ENCODE measurements at regions not wholly inside any gene's neighbourhood (a gene's known extent, or its start where the extent isn't known, plus 50 kb on each side); places are given as distances from the start of the nearest gene placed in this dataset.
"Not testable (repeated sequence)": the region's sequence is repeated elsewhere in the genome, so short reads cannot be mapped to it uniquely, and the experiment has no call there.

DNA sequence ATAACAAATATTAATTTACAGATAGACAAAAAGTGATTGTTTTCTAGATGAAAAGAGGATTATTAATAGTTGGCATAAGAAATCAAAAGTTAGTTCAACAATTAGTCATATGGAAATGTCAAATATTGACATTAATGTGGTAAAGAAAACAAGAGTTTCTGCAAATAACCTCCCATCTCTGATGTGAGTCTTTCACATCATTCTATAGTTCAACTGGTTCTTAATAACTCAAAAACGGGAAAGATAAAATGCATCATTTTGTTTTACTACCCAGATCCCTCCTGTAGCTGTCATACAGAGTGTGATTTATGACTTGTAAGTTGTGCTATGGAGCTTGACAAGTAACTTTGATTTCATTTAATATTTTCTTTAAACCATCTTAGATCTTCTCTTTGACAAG, 594.8 kb downstream of the ZWINT start:
- H3K4me1 Mint-ChIP-seq: no peaks in the 10 kb centered on the region
- DNase-seq (no peak), ATAC-seq (no peak)
- POLR2A ChIA-PET: no interaction called here
- no peaks in the 10 kb centered on the region for H3K36me3 Mint-ChIP-seq
- no peak overlapping the region for H3K4me3 Mint-ChIP-seq
- no peaks in the 10 kb centered on the region for H3K27me3 Mint-ChIP-seq
- peaks cover 0 to 18% (median 0%) of the 10 kb centered on the region in 9 donors for H3K9me3 Mint-ChIP-seq
- H3K27ac Mint-ChIP-seq: no peak overlapping the region

GRCh38 chr10:55750458-55750857, 610.6 kb downstream of the ZWINT start:
- H3K4me3 Mint-ChIP-seq: no peak overlapping the region

GRCh38 chr10:55747244-55747643, 613.8 kb downstream of the ZWINT start:
- Mint-ChIP-seq H3K36me3 (no peaks in the 10 kb centered on the region), H3K4me3 (no peak overlapping the region), H3K27ac (no peak overlapping the region), H3K27me3 (no peaks in the 10 kb centered on the region), H3K4me1 (no peaks in the 10 kb centered on the region), H3K9me3 (peaks cover 0 to 15% (median 4%) of the 10 kb centered on the region in 9 donors)
- POLR2A ChIA-PET: no interaction called here
- DNase-seq (no peak), ATAC-seq (no peak)

More at GRCh38 chr10:55750458-55750857, 610.6 kb downstream of the ZWINT start:
- Mint-ChIP-seq H3K27me3 (no peaks in the 10 kb centered on the region), H3K36me3 (no peaks in the 10 kb centered on the region), H3K27ac (no peak overlapping the region), H3K9me3 (peaks cover 0 to 24% (median 4%) of the 10 kb centered on the region in 9 donors), H3K4me1 (no peaks in the 10 kb centered on the region)
- POLR2A ChIA-PET: no interaction called here
- no peak for DNase-seq
- no peak for ATAC-seq

- H3K9me3 Mint-ChIP-seq: peaks cover 0 to 19% (median 4%) of the 10 kb centered on the region in 9 donors
- no peak overlapping the region for H3K27ac Mint-ChIP-seq
- DNase-seq: no peak
- H3K4me1 Mint-ChIP-seq: no peaks in the 10 kb centered on the region
- H3K27me3 Mint-ChIP-seq: no peaks in the 10 kb centered on the region
- no peak for ATAC-seq
- POLR2A ChIA-PET: no interaction called here
- no peaks in the 10 kb centered on the region for H3K36me3 Mint-ChIP-seq
- H3K4me3 Mint-ChIP-seq: no peak overlapping the region
Observed at GRCh38 chr10:55746002-55746401, 615.1 kb downstream of the ZWINT start.

GRCh38 chr10:55742487-55742886, 618.6 kb downstream of the ZWINT start:
- POLR2A ChIA-PET: no interaction called here
- Mint-ChIP-seq H3K4me1 (no peaks in the 10 kb centered on the region), H3K9me3 (peaks cover 0 to 24% (median 5%) of the 10 kb centered on the region in 9 donors), H3K4me3 (no peak overlapping the region), H3K27ac (no peak overlapping the region), H3K36me3 (no peaks in the 10 kb centered on the region), H3K27me3 (no peaks in the 10 kb centered on the region)
- DNase-seq: no peak
- no peak for ATAC-seq

DNA sequence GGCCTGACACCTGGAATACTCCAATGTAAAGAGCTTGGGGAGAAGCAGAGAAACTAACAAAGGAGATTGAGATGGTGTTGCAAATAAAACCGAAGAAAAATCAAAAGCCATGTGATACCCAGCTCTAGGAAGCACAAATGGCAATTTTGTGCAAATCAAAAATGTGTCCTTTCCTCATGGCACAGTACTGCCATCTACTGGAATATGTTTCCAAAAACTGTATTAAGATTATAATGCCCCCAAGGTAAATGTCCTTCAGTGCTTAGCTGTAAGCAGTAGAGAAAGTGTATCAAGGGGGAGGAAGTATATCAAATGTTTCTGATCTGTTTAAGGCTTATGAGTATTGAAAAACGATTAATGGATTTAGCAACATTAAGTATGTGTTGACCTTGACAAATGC, 620.3 kb downstream of the ZWINT start:
- peaks cover 0 to 24% (median 5%) of the 10 kb centered on the region in 9 donors for H3K9me3 Mint-ChIP-seq
- H3K27me3 Mint-ChIP-seq, H3K4me3 Mint-ChIP-seq, H3K4me1 Mint-ChIP-seq, POLR2A ChIA-PET, H3K36me3 Mint-ChIP-seq, H3K27ac Mint-ChIP-seq, DNase-seq, ATAC-seq: not testable (repeated sequence)

GRCh38 chr10:55740110-55740509, 620.9 kb downstream of the ZWINT start:
- Mint-ChIP-seq H3K9me3 (peaks cover 0 to 24% (median 5%) of the 10 kb centered on the region in 9 donors), H3K4me3 (no peak overlapping the region), H3K4me1 (no peaks in the 10 kb centered on the region), H3K36me3 (no peaks in the 10 kb centered on the region), H3K27ac (no peak overlapping the region), H3K27me3 (no peaks in the 10 kb centered on the region)
- no peak for DNase-seq
- no peak for ATAC-seq
- POLR2A ChIA-PET: no interaction called here

GRCh38 chr10:55734112-55734511, 626.9 kb downstream of the ZWINT start:
- peaks cover 0 to 7% (median 2%) of the 10 kb centered on the region in 9 donors for H3K9me3 Mint-ChIP-seq
- DNase-seq (no peak), ATAC-seq (no peak)
- H3K4me1 Mint-ChIP-seq: no peaks in the 10 kb centered on the region
- H3K36me3 Mint-ChIP-seq: no peaks in the 10 kb centered on the region
- H3K27me3 Mint-ChIP-seq: no peaks in the 10 kb centered on the region
- no peak overlapping the region for H3K4me3 Mint-ChIP-seq
- no peak overlapping the region for H3K27ac Mint-ChIP-seq
- POLR2A ChIA-PET: no interaction called here

GRCh38 chr10:55704950-55705349, 656.1 kb downstream of the ZWINT start:
- POLR2A ChIA-PET: no interaction called here

GRCh38 chr10:55668326-55668922, 692.6 kb downstream of the ZWINT start:
- no peak for ATAC-seq
- Mint-ChIP-seq H3K36me3 (no peaks in the 10 kb centered on the region), H3K27ac (no peak overlapping the region), H3K9me3 (peaks cover 0 to 35% (median 4%) of the 10 kb centered on the region in 9 donors), H3K4me1 (no peaks in the 10 kb centered on the region), H3K4me3 (no peak overlapping the region), H3K27me3 (no peaks in the 10 kb centered on the region)
- POLR2A ChIA-PET: no interaction called here
- DNase-seq: no peak

More at GRCh38 chr10:55704950-55705349, 656.1 kb downstream of the ZWINT start:
- no peak overlapping the region for H3K4me3 Mint-ChIP-seq
- no peaks in the 10 kb centered on the region for H3K4me1 Mint-ChIP-seq
- DNase-seq (no peak), ATAC-seq (no peak)
- no peak overlapping the region for H3K27ac Mint-ChIP-seq
- no peaks in the 10 kb centered on the region for H3K36me3 Mint-ChIP-seq
- no peaks in the 10 kb centered on the region for H3K27me3 Mint-ChIP-seq
- H3K9me3 Mint-ChIP-seq: peaks cover 0 to 20% (median 4%) of the 10 kb centered on the region in 9 donors

DNA sequence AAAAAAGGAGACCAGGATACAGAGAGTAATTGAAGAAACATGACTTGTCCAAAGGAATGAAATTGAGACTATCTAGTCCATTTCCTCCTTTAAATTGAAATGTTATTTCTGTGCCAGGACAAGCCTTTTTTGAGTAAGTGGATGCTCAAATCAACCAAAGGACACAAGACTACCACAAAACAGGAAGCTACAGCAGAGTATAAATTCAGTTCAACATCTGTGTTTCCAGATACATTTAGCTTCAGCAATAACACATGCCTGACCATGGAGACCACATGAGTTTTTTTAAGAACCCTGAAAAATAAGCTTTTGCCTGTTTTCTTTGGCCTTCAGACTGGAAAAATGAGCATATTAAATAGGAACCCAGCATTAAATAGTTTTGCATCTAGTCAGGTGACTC, 707.5 kb downstream of the ZWINT start:
- DNase-seq (no peak), ATAC-seq (no peak)
- H3K4me3 Mint-ChIP-seq: no peak overlapping the region
- POLR2A ChIA-PET: no interaction called here
- peaks cover 0 to 11% (median 4%) of the 10 kb centered on the region in 9 donors for H3K9me3 Mint-ChIP-seq
- no peaks in the 10 kb centered on the region for H3K36me3 Mint-ChIP-seq
- H3K27me3 Mint-ChIP-seq: no peaks in the 10 kb centered on the region
- H3K4me1 Mint-ChIP-seq: no peaks in the 10 kb centered on the region
- no peak overlapping the region for H3K27ac Mint-ChIP-seq

- ATAC-seq (no peak), DNase-seq (no peak)
- Mint-ChIP-seq H3K27me3 (no peaks in the 10 kb centered on the region), H3K4me3 (no peak overlapping the region), H3K27ac (no peak overlapping the region), H3K36me3 (no peaks in the 10 kb centered on the region), H3K4me1 (no peaks in the 10 kb centered on the region), H3K9me3 (peaks cover 0 to 8% (median 0%) of the 10 kb centered on the region in 9 donors)
- POLR2A ChIA-PET: no interaction called here
Observed at GRCh38 chr10:55641601-55642000, 719.5 kb downstream of the ZWINT start.

DNA sequence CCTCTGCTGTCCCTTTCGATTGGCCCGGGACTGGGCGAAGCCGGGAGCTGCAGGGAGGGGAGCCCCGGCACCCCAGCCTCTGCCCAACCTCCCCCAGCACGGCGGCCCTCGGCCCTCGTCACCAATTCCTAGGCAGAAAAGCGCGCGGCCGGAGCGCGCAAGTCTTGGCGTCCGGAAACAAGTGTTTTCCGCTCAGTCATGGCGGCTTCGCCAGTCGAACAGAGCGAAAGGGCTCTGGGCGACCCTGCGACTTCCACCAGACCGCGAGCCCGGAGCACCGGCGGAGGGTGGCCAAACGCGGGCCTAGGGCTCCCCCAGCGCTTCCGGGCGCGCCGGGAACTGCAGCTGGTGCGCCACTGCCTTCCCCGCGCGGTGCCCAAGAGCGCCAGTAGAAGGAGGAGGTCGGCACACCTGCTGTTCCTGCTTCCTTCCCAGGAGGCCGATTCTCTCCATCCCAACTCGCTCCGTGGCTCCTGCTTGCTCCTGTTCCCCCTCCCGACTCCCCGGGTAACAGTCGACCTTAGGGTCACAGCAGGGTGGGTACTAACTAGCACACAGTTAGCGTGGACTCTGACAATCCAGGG, 729.9 kb downstream of the ZWINT start:
- H3K27ac Mint-ChIP-seq: no peak overlapping the region

More for the DNA sequence above, 729.9 kb downstream of the ZWINT start:
- Mint-ChIP-seq H3K27me3 (peaks cover 10 to 41% (median 35%) of the 10 kb centered on the region in 5 donors), H3K4me1 (peaks cover 0 to 2% (median under 1%) of the 10 kb centered on the region in 4 donors), H3K9me3 (peaks cover 0 to 19% (median 8%) of the 10 kb centered on the region in 9 donors), H3K4me3 (peak overlapping the region in 1 of 10 donors; percentile 29), H3K36me3 (peaks cover 0 to 12% (median 4%) of the 10 kb centered on the region in 3 donors)
- no peak for ATAC-seq
- DNase-seq: no peak
- POLR2A ChIA-PET: no interaction called here

Measured in naive thymus-derived CD8-positive, alpha-beta T cell (primary cell).